CD4-positive, alpha-beta T cell treated with Interleukin-15 for 1 hour (primary cell): ENCODE measurements at regions not wholly inside any gene's neighbourhood (a gene's known extent, or its start where the extent isn't known, plus 50 kb on each side); places are given as distances from the start of the nearest gene placed in this dataset.
"Not testable (repeated sequence)": the region's sequence is repeated elsewhere in the genome, so short reads cannot be mapped to it uniquely, and the experiment has no call there.

ENCODE experiments used
- DNase-seq: peaks from one replicate; pipeline ENCODE4 v3.0.0-alpha.2; 2020

DNA sequence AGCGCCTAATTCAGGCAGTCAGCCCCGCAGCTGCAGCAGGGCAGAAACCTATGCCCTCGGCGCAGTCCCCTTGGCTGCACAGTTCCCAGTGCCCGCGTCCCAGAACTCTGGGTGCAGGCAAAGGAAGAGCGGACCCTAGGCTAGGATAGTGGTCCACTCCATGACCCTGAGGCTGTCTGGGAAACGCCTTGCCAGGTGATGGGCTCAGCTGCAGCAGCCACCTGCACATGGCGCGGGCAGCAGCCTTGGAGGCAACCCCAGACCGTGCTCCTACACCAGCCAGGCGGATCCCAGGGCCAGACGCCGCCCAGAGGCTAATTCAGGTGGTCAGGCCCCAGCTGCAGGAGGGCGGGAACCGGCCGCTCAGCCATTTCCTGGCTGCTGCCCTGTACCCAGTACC is 83.0 kb downstream of the POTEC start:
- DNase-seq = not testable (repeated sequence)

DNA sequence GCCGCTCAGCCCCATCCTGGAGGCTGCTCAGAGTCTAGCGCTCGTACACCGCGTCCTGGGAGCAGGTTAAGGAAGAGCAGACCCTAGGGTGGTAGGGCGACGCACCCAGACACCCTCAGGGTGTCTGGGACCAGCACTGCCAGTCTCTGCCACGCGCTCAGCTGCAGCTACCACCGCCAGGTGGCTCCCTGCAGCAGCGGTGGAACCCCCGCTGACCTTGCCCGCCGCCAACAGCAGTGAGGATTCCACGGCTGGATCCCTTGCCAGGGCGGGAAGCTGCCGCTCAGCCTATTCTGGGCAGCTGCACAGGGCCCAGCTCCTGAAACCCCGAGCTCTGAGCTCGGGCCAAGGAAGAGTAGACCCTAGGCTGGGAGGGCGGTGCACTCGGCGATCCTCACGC is 83.6 kb downstream of the POTEC start:
- DNase-seq = not testable (repeated sequence)

DNA sequence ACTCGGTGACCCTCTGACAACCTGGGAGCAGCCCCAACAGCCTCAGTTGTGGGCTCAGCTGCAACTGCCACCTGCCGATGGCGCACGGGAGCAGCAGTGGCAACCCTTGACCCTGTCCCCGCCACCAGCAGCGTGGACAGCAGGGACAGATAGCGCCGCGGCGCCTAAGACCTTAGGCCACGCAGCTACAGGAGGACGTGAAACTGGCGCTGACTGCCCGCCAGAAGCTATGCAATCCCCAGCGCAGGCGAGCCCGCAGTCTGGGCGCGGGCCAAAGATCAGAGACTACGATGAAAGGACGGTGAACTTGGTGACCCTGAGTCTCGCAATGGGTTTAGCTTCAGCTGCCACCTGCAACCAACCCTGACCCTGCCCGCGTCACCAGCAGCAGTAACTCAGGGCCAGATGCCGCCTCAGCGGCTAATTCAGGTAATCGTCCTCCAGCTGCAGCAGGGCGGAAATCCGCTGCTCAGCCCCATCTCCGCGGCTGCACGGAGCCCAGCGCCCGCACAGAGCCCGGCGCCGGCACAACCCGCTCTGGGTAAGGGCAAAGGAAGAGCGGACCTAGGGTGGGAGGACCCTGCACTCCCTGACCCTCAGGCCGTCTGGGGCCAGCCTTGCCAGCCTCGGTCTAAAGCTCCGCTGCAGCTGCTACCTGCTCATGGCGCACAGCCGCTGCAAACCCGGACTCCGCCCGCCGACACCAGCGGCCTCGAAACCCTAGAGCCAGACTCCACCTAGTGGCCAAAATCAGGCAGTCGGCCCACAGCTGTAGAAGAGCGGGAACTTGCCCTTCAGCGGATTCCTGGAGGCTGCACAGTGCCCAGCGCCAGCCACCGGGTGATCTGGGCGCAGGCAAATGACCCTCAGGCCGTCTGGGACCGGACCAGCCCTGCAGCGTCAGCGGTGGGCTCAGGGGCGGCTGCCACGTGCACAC is 85.1 kb downstream of the POTEC start:
- DNase-seq = peak; percentile 66

DNA sequence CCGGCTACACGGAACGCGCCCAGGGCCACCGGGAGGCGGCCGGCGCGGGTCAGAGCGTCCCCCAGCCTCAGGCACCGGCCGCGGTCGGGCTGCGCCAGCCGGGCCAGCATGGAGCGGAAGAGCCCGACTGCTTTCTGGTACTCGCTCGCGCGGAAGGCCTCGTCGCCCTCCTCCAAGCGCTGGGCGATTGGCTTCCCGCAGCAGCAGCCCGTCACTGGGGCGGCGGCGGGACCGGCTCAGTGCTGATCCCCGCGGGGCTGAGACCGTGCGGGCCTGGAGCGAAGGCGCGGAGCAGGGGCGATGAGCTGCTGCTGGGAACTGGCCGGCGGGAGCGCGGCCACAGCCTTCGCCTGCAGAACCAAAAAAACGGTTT is 92.8 kb downstream of the POTEC start:
- not testable (repeated sequence) for DNase-seq

DNA sequence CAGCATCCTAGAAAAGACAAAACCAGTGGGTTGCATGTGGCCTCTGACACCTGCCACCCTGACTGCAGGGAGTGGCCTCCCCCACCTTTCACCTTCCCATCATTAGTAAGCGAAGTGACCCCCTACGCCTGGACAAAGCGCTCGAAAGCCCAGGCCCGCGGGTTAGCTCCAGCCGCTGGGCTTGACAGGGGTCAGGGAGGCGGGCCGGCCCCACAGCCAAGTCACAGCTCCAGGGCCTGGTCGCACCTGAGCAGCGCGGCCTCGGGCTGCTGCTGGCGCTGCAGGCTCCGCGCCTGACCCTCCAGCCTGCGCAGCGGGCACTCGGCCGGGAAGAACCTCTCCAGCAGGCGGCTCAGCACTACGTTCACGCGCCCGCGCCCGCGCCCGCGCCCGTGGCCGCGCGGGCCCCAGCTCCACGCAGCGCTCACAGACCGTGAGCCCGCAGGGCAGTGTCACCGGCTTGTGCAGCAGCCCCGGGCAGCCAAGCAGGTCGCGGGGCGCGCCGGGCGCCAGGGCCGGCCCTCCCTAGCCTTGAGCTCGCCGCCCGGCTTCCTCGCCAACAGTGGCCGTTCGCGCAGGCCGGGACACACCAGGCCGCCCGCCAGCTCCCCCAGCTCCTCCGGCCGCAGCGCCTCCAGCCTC is 93.3 kb downstream of the POTEC start:
- not testable (repeated sequence) for DNase-seq

DNA sequence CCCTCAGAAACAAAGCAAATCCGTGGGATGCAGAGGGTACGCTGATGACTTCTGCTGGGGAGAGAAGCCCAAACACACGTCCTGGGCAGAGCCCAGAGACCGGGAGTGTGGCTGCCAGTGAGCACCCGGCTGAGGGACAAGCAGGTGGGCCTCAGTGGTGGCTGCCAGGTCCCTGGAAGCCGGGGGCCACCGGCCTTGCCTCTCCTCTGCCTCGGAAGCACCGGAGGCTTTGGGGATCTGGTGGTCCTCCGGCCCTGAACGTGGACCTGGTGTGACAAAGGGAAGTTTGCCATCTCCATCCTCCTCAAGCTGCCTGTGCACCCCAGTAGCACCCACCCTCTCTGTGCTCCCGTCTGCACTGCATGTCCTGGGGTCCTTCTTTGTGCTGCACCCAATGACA is 94.3 kb downstream of the POTEC start:
- not testable (repeated sequence) for DNase-seq

DNA sequence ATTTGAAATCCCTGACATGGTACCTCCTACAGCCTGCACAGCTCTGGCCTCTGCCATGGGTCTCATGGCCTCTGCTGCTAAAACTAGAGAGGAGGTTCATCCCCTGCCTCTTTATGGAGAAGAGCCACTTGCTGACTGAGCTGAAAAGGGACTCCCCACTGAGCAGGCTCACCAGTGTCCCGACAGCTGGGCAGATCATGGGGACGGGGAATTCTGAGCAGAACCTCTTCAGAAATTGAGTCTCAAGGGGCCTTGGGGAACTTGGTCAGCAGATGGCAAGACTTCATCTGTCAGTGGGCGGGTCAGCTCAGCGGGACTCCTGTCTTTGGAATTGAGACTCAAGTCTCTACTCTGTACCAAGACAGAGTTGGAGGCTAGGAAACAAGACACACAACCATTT is 95.7 kb downstream of the POTEC start:
- not testable (repeated sequence) for DNase-seq

DNA sequence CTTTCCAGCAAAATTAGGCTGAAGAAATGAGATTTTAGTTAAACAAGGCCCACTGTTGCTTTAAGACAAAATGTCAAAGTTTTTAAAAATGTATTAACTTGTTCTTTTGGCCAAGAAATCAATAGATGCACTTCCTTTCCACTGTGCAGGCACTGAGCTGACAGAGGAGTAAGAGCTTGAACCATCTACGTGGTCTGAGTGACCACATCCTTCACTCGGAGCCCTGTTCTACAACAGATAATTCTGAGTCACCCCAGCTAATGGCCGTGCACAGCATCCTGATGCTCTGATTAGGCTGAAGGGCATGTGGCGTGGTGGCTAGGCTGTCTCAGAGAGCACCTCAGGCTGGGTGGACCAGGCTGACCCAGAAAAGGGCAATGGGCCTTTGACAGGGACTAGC is 107.9 kb downstream of the POTEC start:
- not testable (repeated sequence) for DNase-seq

DNA sequence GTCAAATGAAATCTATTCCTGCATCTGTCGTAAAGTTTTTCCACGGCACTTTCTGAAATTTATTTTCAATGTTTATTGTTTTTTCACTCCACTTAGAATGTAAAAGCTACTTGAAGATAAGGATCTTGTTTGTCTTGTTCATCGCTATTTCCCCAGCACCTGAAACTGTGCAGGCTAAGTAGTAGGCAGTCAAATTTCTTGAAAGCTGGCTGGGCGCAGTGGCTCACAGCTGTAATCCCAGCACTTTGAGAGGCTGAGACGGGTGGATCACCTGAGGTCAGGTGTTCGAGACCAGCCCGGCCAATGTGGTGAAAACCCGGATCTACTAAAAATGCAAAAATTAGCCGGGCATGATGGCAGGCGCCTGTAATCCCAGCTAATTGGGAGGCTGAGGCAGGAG is 111.0 kb downstream of the POTEC start:
- DNase-seq = not testable (repeated sequence)

DNA sequence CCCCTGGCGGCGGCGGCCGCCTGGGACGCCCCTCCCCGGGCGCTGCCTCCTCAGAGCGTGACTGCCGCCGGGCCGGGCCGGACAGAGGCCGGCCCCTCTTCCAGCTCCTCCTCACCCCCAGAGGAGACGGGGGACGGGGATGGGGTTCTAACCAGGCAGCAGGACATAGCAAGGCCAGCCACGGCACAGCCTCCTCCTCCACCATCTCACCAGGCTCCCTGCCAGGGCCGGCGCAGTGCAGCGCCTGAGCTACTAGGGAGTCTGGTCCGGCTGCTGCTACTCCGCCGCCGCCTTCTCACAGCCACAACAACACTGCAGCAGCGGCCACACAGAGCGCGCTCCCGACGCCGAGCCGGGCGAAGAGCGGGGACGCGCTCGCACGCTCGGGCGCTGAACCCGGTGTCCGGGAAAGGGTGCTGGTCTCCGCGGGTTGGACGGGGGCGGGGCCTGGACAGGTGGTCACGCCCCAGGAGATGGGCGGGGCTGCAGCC is 112.3 kb downstream of the POTEC start:
- DNase-seq = peak; percentile 45

DNA sequence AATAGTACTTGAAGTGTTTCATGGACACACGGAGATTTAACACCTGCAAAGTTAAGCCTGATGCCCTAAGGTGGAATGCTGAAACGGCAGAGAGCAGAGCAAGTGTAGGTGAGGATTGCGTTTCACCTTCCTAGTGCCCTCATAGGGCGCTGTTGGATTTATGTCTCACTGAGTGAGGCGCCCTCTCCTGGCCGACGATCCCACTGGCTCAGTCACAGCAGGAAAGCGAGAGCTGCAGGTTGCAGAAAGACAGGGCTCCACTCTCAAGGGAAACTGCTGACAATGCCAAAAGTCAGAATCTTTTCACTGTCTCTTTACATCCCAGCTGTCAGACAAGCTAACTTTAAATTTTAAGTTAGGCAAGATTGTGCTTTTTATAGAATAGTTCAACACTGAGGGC is 127.6 kb downstream of the POTEC start:
- DNase-seq = not testable (repeated sequence)

DNA sequence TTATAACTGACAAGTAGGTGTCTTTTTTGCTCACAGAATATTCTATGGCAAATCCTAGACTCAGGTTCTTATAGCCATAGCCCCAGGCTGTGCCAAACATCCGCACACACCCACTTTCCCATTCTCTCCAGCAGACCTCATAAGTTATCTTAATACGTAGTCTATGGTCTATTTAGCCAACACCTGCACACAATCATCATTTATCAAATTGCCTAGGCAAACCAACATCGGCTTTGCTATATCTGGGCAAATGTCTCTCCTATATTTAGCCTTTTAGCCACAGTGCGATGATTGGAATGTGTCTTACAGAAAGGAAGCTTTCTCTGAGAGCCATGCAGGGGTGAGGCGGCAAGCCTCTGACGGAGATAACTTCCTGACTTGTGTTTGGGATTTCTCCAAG is 128.0 kb downstream of the POTEC start:
- not testable (repeated sequence) for DNase-seq

DNA sequence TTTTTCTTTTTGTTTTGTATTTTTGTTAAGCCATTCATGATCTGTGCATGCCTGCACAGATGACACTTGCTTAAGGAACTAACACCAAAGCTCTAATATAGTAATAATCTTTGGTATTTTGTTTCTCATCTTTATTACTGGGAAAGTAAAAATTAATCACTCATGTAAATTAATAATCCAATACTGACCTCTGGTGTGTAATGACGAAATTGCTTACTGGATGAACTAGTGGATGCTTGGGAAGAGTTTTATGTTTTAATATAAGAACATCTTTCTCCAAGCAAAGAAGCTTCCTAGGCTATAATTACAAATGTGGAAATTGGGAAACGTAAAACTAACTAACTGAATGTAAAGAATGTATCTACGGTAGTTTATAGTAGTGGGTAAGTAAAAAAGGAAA is 147.9 kb downstream of the POTEC start:
- not testable (repeated sequence) for DNase-seq

DNA sequence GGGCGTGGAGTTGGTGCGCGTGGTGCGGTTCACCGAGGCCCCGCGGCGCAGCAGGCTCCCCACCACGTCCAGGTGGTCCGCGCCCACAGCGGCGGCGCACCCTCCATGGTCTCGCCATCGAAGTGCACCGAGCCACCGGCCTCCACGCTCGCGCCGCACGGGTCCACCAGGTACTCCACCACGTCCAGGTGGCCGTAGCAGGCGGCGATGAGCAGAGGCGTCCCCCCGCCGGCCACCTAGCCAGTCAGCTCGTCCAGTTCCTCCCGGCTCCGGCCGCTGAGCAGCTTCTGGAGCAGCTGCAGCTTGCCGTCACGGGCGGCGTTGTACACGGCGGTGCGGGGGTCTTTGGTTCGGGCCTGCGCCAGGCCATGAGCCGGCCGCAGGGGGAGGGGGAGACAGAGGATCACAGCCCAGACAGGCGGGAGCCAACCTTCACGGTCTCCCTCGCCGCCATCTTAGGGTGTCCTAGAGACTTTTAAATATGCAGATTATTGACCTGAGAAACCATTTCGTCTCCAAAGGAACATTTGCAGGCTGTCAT is 149.8 kb downstream of the POTEC start:
- not testable (repeated sequence) for DNase-seq

DNA sequence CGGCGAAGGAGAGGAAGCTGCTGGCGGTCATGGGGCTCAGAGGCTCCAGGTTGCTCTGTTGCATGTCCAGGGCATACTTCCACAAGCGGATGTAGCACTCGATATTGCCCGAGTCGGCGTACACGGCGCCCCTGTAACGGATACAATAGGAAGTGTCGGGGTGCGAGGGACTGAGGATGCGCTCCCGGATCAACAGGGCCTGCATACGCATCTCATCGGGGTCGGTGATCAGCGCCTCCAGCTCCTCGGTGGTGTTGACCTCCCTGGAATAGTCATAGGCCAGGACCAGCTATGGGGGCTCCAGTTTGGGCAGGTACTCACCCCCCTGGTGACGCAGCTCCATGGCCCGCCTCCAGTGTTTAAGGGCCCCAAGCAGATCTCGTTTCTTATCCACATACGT is 150.8 kb downstream of the POTEC start:
- DNase-seq = not testable (repeated sequence)

DNA sequence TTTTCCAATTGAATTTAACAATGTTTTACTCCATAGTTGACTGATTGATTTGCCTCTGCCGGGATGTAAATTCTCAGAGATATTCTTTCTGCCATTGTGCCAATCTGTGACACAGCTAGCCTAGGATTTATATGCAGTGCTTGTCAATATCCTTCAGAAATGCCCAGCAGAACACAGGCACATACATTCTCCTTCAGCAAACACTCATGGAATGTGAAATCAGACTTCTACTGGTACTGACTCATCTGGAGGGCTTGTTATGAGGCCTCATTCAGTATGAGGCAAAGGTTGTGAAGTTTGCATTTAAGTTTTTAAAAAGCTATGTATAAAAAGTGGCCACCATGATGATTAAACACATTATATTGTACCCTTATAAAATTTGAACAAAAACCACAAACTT is 158.4 kb downstream of the POTEC start:
- DNase-seq = not testable (repeated sequence)

DNA sequence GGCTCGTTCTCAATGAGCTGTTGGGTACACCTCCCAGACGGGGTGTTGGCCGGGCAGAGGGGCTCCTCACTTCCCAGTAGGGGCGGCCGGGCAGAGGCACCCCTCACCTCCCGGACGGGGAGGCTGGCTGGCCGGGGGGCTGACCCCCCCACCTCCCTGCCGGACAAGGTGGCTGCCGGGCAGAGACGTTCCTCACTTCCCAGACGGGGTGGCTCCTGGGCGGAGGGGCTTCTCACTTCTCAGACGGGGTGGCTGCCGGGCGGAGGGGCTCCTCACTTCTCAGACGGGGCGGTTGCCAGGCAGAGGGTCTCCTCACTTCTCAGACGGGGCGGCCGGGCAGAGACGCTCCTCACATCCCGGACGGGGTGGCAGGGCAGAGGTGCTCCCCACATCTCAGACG is 160.7 kb downstream of the POTEC start:
- DNase-seq = not testable (repeated sequence)

DNA sequence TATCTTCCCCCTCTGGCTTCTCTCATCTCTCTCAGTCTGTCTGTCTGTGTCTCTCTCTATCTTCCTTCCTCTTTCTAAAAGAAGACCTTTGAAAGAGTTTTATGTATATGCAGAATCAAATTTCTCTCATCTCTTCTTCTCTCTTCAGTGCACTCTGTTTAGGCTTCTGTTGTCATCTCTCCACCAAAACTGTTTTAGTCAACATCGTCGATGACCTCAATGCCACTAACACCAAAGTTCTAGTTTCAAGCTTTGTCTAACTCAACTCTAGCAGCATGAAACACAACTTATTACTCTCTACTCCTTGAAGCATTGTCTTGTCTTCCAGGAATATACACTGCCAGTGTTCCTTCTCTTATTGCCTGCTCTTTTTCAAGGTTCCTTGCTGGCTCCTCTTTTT is 163.9 kb downstream of the POTEC start:
- DNase-seq = not testable (repeated sequence)

DNA sequence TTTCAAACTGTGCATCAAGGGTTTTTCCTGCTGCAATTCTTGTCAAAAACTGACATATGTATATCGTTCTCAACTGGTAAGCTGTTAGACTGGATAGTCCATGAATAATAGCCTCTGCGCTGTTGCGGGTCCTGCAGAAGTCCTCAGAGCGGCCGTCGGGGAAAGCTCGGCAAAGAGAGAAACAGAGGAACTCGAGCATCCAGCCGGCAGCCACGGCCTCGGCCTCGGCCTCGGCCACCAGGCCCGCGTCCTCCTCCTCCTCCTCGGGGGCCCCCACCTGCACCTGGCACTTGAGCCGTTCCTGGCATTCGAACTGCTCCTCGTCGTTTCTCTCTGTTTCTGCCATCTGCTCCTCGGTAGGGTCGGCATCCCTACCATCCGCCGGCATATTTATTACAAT is 165.0 kb downstream of the POTEC start:
- DNase-seq = not testable (repeated sequence)

DNA sequence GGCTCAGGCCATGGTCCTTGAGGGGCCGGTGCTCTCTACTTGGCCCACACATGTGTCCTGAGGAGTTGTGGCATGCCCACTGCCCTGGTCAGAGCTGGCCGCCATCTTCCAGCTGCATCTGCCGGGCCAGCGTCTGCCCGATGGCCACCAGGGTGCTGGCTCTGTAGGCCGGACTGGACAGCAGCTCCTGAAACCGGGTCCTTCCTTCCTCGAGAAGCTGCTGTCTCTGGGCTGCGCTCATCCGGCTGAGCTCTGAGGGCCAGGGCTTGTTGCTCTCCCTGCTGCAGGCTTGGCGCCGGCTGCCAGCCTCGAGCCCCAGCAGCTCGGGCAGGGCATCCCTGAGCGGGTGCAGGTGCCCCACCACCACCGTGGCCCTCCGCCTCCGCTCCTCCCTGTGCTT is 182.1 kb downstream of the POTEC start:
- DNase-seq = not testable (repeated sequence)

DNA sequence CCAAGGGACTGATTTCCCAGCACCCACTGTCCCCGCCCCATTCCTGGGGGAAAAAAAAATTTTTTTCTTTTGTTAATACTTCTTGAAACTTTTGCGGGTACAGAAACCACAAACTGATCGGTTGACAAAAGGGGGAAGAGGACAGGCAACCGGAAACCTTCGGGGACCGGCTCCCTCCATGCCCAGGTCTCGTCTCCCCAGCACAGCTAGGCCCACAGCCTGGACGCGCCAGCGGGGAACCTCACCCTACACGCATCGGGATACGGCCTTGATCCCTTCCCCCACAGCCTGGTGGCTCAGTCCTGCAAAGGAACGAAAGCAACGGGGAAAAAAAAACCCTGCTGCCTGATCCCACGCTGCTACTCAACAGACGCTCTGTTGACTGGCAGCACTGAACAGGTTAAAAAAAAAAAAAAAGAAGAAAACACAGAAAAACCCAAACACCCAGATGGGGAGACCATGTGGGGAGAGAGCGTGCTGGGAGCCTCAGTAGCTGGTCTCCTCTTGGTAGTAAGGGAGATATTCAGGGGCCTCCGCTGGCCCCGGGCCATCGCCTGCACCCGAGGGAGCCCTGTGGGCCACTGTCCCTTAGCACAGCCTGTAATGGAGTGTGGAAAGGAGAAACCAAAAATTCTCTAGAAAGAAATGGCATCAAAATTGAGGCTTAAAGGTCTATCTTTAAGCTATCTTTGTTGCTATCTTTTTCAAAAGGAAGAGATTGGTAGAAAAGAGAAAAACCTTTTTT is 185.7 kb downstream of the POTEC start:
- DNase-seq = not testable (repeated sequence)

DNA sequence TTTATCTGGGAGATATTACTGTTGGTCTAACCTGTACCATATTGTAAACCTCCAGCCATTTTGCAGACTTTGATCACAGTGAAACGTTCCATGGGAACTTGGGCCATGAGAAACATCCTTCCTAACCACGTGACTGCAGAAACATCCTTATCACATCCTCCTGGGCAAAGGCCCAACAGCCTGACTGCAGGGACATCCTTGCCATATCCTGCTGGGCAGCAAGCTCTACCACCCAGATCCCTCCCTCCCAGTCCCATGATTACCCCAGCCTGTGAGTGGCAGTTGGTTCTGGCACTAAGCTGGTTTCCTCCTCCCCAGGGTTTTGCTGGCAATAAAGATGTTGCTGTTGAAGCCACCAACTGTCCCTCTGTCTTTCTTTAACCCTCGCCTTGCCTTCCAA is 201.2 kb downstream of the POTEC start:
- DNase-seq = not testable (repeated sequence)

DNA sequence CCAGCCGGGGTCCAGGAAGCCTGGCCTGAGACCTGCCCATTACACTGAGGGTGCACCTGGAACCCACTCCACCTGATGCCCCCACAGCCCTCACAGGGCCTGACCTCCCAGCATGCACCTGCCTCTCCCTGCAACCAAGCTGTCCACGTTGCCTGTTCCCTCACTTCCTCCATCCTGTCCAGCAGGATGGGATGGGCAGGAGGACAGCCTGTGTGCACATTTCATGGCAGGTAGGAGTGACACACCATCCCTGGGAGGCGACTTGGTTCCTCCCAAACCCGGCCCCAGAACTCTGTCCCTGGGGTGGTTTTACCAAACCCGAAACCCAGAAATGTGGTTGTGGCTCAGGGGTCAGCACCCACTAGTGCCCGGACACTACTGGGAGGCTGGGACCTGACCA is 203.8 kb upstream of the ZNF519 start:
- DNase-seq = not testable (repeated sequence)
